MM.1S (cell line): ENCODE measurements at regions not wholly inside any gene's neighbourhood (a gene's known extent, or its start where the extent isn't known, plus 50 kb on each side); places are given as distances from the start of the nearest gene placed in this dataset.

ENCODE experiments used
- CTCF ChIP-seq: fragments of 300-600 bp; sonication (generic); IDR thresholded peaks from 2 replicates; pipeline ENCODE4 v1.5.1; 2016; ENCODE audit warnings: antibody characterized with exemption, low read length, mixed read lengths
- EZH2 ChIP-seq: fragments of 300-600 bp; sonication (generic); optimal IDR thresholded peaks from 2 replicates; pipeline ENCODE3; 2017; ENCODE audit warnings: low read depth, mild to moderate bottlenecking, antibody characterized with exemption, low read length, mixed read lengths
- EZH2phosphoT487 ChIP-seq: fragments of 300-600 bp; sonication (generic); IDR thresholded peaks from 2 replicates; pipeline ENCODE4 v1.6.1; 2018; ENCODE audit warnings: antibody characterized with exemption, low read length

- no peak for TF ChIP-seq CTCF
- no peak for TF ChIP-seq EZH2
- TF ChIP-seq EZH2phosphoT487, result no peak
Measured at GRCh38 chr2:134199123-134199522, 54.7 kb upstream of the MGAT5 start.
